OCI-LY3 (cell line): ENCODE measurements at regions not wholly inside any gene's neighbourhood (a gene's known extent, or its start where the extent isn't known, plus 50 kb on each side); places are given as distances from the start of the nearest gene placed in this dataset.
A peak's percentile ranks its signal among the peaks of the same experiment; 100 is the strongest.

Experiments used
- H2AFZ ChIP-seq: fragments of 200-600, 300-600 bp; shearing (Covaris generic); 2 replicates; pipeline ENCODE4 v1.6.0; 2014; ENCODE audit warnings: antibody characterized with exemption, low read depth, low read length
- H3K27ac ChIP-seq: fragments of 200-600, 300-600 bp; sonication (generic); 2 replicates; pipeline ENCODE4 v1.5.1; 2014; ENCODE audit warnings: mild to moderate bottlenecking, low read length, moderate library complexity, mixed read lengths
- H3K27me3 ChIP-seq: fragments of 200-600, 300-600 bp; sonication (generic); 2 replicates; pipeline ENCODE4 v1.6.1; 2014; ENCODE audit warnings: low read depth, low read length, mixed read lengths
- H3K36me3 ChIP-seq: fragments of 200-600, 300-600 bp; sonication (generic); replicated peaks from 2 replicates; pipeline ENCODE3; 2014; ENCODE audit warnings: low read depth, low read length, mixed read lengths
- H3K4me1 ChIP-seq: fragments of 300-600, 200-600 bp; sonication (generic); 2 replicates; pipeline ENCODE4 v1.6.1; 2014; ENCODE audit warnings: low read length, mixed read lengths
- H3K4me2 ChIP-seq: fragments of 200-600, 300-600 bp; sonication (generic); 2 replicates; pipeline ENCODE4 v1.6.1; 2014; ENCODE audit warnings: low read length, mixed read lengths
- H3K4me3 ChIP-seq: fragments of 300-600, 200-600 bp; sonication (generic); 2 replicates; pipeline ENCODE4 v1.5.1; 2014; ENCODE audit warnings: antibody characterized with exemption, mild to moderate bottlenecking, low read length, moderate library complexity
- H3K79me2 ChIP-seq: fragments of 300-600, 200-600 bp; shearing (Covaris generic); 2 replicates; pipeline ENCODE4 v1.6.1; 2014; ENCODE audit warnings: mild to moderate bottlenecking, low read length, mixed read lengths
- H3K9ac ChIP-seq: fragments of 300-600, 200-600 bp; shearing (Covaris generic); 2 replicates; pipeline ENCODE4 v1.6.0; 2014; ENCODE audit warnings: mild to moderate bottlenecking, low read length, moderate library complexity
- H3K9me3 ChIP-seq: fragments of 200-600, 300-600 bp; shearing (Covaris generic); 2 replicates; pipeline ENCODE4 v1.6.1; 2014; ENCODE audit warnings: low read length, mixed read lengths; ENCODE audit not compliant: insufficient read depth
- H4K20me1 ChIP-seq: fragments of 200-600, 300-600 bp; sonication (generic); 2 replicates; pipeline ENCODE4 v1.6.1; 2016; ENCODE audit warnings: low read length, mixed read lengths; ENCODE audit not compliant: insufficient read depth
- EZH2phosphoT487 ChIP-seq: fragments of 200-600 bp; shearing (Covaris generic); IDR thresholded peaks from 2 replicates; pipeline ENCODE4 v1.6.1; 2018; ENCODE audit warnings: antibody characterized with exemption, mixed run types, low read depth
- TF ChIP-seq, protein P1 (sequence below): fragments of 200-600, 300-600 bp; sonication (generic); IDR thresholded peaks from 2 replicates; pipeline ENCODE4 v1.5.1; 2014; ENCODE audit warnings: antibody characterized with exemption, low read length, low read depth

DNA sequence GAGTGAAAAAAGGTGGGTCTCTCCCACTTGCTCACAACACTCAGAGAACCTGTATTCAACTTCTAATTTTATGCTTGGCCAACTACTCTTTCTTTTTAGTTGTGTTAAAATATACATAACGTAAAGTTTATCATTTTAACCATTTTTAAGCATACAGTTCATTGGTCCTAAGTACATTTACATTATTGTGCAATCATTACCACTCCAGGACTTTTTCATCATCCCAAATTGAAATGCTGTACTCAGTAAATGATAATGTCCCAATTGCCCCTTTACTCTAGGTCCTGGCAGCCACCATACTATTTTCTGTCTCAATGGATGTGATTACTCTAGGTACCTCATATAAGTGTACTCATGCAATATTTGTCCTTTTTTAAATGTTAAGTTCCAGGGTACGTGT, 212.3 kb upstream of the PLXNA2 start:
- Histone ChIP-seq H3K27ac (no peak overlapping the region), H3K9ac (no peak overlapping the region), H3K79me2 (no peaks in the 10 kb centered on the region), H3K4me2 (no peak overlapping the region), H4K20me1 (no peaks in the 10 kb centered on the region), H2AFZ (no peak overlapping the region), H3K4me3 (no peak overlapping the region), H3K9me3 (no peaks in the 10 kb centered on the region), H3K27me3 (peaks cover 30% of the 10 kb centered on the region), H3K36me3 (no peaks in the 10 kb centered on the region), H3K4me1 (no peaks in the 10 kb centered on the region)
- TF ChIP-seq, protein P1, sequence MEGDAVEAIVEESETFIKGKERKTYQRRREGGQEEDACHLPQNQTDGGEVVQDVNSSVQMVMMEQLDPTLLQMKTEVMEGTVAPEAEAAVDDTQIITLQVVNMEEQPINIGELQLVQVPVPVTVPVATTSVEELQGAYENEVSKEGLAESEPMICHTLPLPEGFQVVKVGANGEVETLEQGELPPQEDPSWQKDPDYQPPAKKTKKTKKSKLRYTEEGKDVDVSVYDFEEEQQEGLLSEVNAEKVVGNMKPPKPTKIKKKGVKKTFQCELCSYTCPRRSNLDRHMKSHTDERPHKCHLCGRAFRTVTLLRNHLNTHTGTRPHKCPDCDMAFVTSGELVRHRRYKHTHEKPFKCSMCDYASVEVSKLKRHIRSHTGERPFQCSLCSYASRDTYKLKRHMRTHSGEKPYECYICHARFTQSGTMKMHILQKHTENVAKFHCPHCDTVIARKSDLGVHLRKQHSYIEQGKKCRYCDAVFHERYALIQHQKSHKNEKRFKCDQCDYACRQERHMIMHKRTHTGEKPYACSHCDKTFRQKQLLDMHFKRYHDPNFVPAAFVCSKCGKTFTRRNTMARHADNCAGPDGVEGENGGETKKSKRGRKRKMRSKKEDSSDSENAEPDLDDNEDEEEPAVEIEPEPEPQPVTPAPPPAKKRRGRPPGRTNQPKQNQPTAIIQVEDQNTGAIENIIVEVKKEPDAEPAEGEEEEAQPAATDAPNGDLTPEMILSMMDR, result no peak
- no peak for TF ChIP-seq EZH2phosphoT487

DNA sequence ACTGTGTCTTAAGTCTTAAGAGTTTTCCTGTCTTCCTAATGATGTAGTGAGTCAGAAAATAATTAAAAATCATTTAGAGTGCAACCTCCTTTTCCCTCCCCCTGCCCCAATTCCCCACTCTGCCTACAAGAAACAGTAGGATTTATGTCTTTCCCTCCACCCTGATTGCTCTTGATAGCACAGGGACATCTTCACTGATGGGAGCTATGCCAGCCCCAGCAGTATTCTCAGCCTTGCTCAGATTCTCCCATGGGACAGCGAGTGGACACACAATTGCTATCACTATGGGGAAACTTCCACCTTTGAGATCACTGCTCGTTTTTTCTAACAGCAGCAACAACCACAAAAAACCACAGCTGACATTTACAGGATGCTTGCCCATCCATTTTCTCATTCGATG, 216.6 kb upstream of the PLXNA2 start:
- H3K27ac ChIP-seq, result no peak overlapping the region
- no peak overlapping the region for H3K9ac ChIP-seq
- no peaks in the 10 kb centered on the region for H3K9me3 ChIP-seq
- no peaks in the 10 kb centered on the region for H3K79me2 ChIP-seq
- H3K4me1 ChIP-seq, result no peaks in the 10 kb centered on the region
- no peaks in the 10 kb centered on the region for H4K20me1 ChIP-seq
- H3K36me3 ChIP-seq, result no peaks in the 10 kb centered on the region
- no peak overlapping the region for H3K4me2 ChIP-seq
- TF ChIP-seq, protein P1, result no peak
- no peak for TF ChIP-seq EZH2phosphoT487
- H2AFZ ChIP-seq, result no peak overlapping the region
- H3K4me3 ChIP-seq, result no peak overlapping the region
- peaks cover 19% of the 10 kb centered on the region for H3K27me3 ChIP-seq

- TF ChIP-seq, protein P1, result peak; percentile 45
- TF ChIP-seq EZH2phosphoT487, result no peak
- Histone ChIP-seq H3K27me3 (peaks cover 17% of the 10 kb centered on the region), H4K20me1 (no peaks in the 10 kb centered on the region), H3K4me1 (no peaks in the 10 kb centered on the region), H3K4me2 (no peak overlapping the region), H3K79me2 (no peaks in the 10 kb centered on the region), H3K9ac (no peak overlapping the region), H3K9me3 (no peaks in the 10 kb centered on the region), H2AFZ (no peak overlapping the region), H3K27ac (no peak overlapping the region), H3K36me3 (no peaks in the 10 kb centered on the region), H3K4me3 (no peak overlapping the region)
Observed at GRCh38 chr1:208461680-208462079, 217.5 kb upstream of the PLXNA2 start.

DNA sequence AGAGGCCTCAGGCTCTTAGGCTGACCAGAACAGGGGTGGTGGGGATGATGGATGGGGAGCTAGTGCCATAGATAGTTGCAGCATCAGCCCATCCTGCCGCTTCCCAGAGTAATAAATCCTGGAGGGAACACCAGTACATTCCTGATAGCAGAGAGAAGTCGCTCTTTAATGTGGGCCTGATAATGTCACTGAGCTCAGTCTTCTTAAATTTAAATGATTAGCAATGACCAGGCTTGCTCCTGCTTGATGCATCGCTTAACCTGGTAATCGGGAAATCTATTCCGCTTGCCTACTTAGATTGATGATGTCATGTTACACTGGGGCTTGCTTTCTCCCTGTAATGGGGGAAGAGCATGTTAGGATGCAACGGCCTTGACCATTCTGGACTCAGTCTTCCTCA, 218.6 kb upstream of the PLXNA2 start:
- TF ChIP-seq, protein P1, result no peak
- TF ChIP-seq EZH2phosphoT487, result no peak
- no peaks in the 10 kb centered on the region for H3K36me3 ChIP-seq
- H2AFZ ChIP-seq, result no peak overlapping the region
- no peak overlapping the region for H3K4me3 ChIP-seq
- no peak overlapping the region for H3K9ac ChIP-seq
- no peak overlapping the region for H3K27ac ChIP-seq
- H3K9me3 ChIP-seq, result no peaks in the 10 kb centered on the region
- H3K4me1 ChIP-seq, result no peaks in the 10 kb centered on the region
- H3K4me2 ChIP-seq, result no peak overlapping the region
- H4K20me1 ChIP-seq, result no peaks in the 10 kb centered on the region
- peaks cover 16% of the 10 kb centered on the region for H3K27me3 ChIP-seq
- no peaks in the 10 kb centered on the region for H3K79me2 ChIP-seq
